ENCODE measurements at regions not wholly inside any gene's neighbourhood (a gene's known extent, or its start where the extent isn't known, plus 50 kb on each side); places are given as distances from the start of the nearest gene placed in this dataset.

GRCh38 chr20:48483334-48484066 lies 344.3 kb downstream of the PREX1 start:
- no peak for TF ChIP-seq EZH2 (IDR thresholded peaks at IDR 0.05; ENCODE audit: low read depth)
- no peak for TF ChIP-seq CTCF (conservative IDR thresholded peaks at IDR 0.05)
